ENCODE measurements at regions not wholly inside any gene's neighbourhood (a gene's known extent, or its start where the extent isn't known, plus 50 kb on each side); places are given as distances from the start of the nearest gene placed in this dataset.

DNA sequence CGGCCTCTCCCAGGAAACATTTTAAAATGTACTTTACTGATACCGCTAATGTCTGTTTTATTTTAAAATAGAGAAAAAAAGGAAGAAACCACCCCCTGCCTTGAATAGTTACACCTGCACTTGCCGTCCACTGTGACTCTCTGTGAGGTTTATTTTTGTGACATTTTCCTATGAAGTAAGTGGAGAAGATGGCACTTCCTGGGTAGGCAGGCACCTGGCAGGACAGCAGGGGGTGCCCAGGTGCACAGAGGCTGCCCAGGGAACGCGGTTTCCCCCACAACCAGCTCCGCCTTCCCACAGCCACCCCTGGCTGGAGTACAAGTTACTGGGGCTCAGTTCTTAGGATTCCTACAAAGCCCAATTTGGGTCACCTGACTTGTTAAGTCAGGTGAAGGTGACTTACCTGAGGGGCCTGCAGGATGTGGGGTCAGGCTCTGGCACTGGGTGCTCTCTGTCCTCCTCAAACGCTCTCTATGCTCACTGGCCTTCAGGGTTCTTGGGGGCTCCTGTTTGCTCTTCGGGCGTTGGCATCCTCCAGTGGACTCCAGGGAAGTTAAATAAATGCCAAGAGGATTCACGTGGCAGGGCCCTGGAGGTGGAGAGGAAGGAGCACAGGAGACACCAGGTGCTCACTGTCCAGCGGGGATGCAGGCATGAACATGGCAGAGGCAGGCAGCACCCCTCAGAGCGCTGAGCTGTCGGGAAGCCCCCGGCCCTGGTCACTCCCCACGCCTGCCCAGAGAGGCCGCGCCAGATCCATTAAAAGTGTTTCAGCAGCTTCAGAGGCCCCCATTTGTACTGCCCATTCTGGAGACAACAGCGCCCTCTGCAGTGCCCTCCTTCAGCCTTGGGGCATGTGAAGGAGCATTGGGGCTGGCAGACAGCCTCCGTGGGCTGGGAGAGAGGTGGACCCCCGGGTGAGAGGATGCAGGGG, 1021.2 kb downstream of the TBC1D22A start:
- no peak for DNase-seq (ENCODE audit: low read depth in 2 of 3, low spot score in 2 of 3)

GRCh38 chr22:47782328-47783075, 1020.1 kb downstream of the TBC1D22A start:
- DNase-seq (ENCODE audit: low read depth in 2 of 3, low spot score in 2 of 3), result no peak

- DNase-seq (ENCODE audit: low read depth in 2 of 3, low spot score in 2 of 3), result no peak
Measured at GRCh38 chr22:47781427-47782111, 1019.1 kb downstream of the TBC1D22A start.

DNA sequence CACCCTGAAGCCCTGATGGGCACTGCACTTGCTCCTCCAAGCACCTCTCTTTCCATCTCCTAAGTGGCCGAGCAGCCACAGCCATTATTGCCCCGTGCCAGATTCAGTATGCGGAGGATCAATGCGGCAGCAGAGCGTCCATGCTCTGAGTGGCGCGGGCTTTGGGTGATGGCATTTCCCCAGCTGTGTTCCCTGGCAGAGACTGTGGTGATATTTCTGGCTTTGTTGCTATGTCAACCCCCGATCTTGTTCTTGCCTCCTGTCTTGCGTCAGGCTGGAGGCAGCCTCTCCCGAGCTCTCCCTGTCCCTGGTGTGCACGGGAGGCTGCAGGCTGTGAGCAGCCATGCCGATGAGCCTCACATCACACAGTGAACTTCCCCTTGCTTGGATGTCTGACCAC, 1018.6 kb downstream of the TBC1D22A start:
- no peak for DNase-seq (ENCODE audit: low read depth in 2 of 3, low spot score in 2 of 3)

- DNase-seq (ENCODE audit: low read depth in 2 of 3, low spot score in 2 of 3), result no peak
Measured at GRCh38 chr22:47780281-47780875, 1017.9 kb downstream of the TBC1D22A start.

- DNase-seq (ENCODE audit: low read depth in 2 of 3, low spot score in 2 of 3), result no peak
Measured at GRCh38 chr22:47779474-47779873, 1017.0 kb downstream of the TBC1D22A start.

- DNase-seq (ENCODE audit: low read depth in 2 of 3, low spot score in 2 of 3), result no peak
Measured at GRCh38 chr22:47778160-47778658, 1015.8 kb downstream of the TBC1D22A start.

- DNase-seq (ENCODE audit: low read depth in 2 of 3, low spot score in 2 of 3), result no peak
Measured at GRCh38 chr22:47777426-47777825, 1015.0 kb downstream of the TBC1D22A start.

GRCh38 chr22:47776329-47776728, 1013.9 kb downstream of the TBC1D22A start:
- no peak for DNase-seq (ENCODE audit: low read depth in 2 of 3, low spot score in 2 of 3)

DNA sequence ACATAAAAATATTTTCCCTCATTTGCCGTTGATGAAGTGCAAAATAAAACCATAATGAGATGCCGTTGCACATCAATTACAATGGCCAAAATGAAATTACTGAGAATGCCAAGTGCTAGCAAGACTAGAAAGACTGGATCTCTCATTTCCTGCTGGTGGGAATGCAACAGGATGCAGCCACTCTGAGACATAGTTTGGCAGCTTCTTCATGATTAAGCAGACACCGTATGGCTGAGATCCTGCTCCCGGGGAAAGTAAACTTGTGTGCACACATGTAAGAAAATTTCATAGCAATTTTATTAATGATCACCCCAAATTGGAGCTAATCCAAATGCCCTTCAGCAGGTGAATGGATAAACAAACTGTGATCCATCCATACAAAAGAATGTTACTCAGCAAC, 1013.2 kb downstream of the TBC1D22A start:
- no peak for DNase-seq (ENCODE audit: low read depth in 2 of 3, low spot score in 2 of 3)

- DNase-seq (ENCODE audit: low read depth in 2 of 3, low spot score in 2 of 3), result no peak
Measured at GRCh38 chr22:47775191-47775590, 1012.7 kb downstream of the TBC1D22A start.

- DNase-seq (ENCODE audit: low read depth in 2 of 3, low spot score in 2 of 3), result no peak
Measured at GRCh38 chr22:47773635-47774034, 1011.2 kb downstream of the TBC1D22A start.

DNA sequence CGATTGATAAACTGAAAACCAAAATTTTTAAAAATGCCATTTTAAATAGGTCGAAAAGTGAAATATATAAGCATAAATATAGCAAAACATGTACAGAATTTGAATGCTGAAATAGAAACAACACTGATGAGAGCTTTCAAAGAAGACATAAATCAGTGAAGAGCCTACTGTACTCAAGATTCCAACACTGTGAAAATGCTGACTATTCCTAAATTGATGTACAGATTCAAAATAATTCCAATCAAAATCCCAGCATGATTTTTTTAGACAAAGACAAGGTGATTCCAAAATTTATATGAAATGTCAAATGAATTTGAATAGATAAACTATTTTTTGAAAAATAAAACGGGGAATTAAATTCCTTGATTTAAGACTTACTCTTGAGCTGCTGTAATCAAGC, 1010.4 kb downstream of the TBC1D22A start:
- DNase-seq (ENCODE audit: low read depth in 2 of 3, low spot score in 2 of 3), result no peak

DNA sequence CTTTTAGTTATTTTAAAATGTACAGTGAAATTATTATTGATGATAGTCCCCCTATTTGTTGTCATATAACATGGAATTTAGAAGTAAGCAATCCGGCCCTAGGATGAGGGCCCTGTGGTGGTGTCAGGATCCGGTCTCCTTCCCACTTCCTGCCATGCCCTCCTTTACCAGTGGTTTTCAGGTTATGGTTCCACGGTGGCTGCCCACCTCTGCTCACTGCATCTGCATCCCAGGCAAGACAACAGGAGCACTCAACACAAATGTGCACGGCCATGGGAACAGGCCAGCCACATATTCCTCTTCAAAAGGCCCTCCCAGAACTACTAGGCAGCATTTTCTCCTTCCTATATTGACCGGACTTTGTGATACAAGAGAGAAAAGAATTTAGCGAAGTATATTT, 1007.2 kb downstream of the TBC1D22A start:
- DNase-seq (ENCODE audit: low read depth in 2 of 3, low spot score in 2 of 3), result no peak

DNA sequence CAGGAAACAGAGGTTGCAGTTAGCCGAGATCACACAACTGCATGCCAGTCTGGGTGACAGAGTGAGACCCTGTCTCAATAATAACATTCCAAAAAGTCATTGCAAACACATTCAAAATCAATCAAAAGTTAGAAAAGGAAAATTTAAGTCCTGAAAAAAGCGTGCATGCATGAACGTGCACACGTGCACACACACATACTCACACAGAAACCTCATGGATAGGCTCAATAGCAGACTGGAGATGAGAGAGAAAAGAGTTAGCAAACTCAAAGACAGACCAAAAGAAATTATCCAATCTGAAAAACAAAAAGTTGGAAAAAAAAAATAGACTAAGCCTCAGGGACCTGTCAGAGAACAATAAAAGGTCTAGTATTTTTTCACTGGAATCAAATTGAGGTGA, 1005.6 kb downstream of the TBC1D22A start:
- DNase-seq (ENCODE audit: low read depth in 2 of 3, low spot score in 2 of 3), result no peak

- no peak for DNase-seq (ENCODE audit: low read depth in 2 of 3, low spot score in 2 of 3)
Measured at GRCh38 chr22:47767403-47767802, 1005.0 kb downstream of the TBC1D22A start.

DNA sequence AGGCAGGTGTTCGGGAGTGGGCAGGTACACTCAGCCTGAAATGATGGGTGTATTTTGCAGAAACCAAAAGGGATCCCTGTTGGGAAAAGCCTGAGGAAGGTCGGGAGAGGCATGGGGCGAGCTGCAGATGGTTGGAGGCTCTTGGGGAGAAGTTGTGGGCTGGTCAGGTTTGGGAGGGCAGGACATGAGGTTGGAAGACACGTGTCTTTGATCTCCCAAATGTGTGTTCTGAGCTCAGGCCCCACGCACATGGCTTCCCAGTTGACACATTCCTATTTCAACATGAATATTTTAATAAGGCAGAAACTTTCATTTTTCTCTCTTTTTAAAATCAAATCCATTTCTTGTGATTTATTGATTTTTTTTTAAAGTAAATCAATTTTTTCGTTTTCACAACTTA, 1003.3 kb downstream of the TBC1D22A start:
- DNase-seq (ENCODE audit: low read depth in 2 of 3, low spot score in 2 of 3), result no peak

GRCh38 chr22:47762141-47762540, 999.7 kb downstream of the TBC1D22A start:
- DNase-seq (ENCODE audit: low read depth in 2 of 3, low spot score in 2 of 3), result no peak

- DNase-seq (ENCODE audit: low read depth in 2 of 3, low spot score in 2 of 3), result no peak
Measured at GRCh38 chr22:47759909-47760308, 997.5 kb downstream of the TBC1D22A start.

DNA sequence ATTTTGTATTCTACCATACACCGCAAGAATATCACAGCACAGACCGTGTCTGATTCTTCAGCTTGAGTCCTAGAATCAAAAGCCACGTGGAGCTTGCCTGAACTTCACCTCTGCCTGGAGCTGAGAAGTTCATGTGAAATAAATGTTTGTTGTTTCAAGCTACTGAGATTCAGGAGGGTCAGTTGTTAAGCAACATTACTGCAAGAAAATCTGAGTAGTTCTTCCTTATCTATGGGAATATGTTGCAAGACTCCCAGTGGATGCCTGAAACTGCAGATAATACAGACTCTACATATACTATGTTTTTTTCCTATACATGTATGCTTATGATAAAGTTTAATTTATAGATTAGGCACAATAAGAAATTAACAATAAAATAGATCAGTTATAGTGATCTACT, 995.3 kb downstream of the TBC1D22A start:
- no peak for DNase-seq (ENCODE audit: low read depth in 2 of 3, low spot score in 2 of 3)

GRCh38 chr22:47750086-47750485, 987.6 kb downstream of the TBC1D22A start:
- DNase-seq (ENCODE audit: low read depth in 2 of 3, low spot score in 2 of 3), result no peak

Data from activated CD8-positive, alpha-beta memory T cell treated with anti-CD3 and anti-CD28 coated beads for 48 hours (primary cell).